SK-N-MC (cell line): ENCODE measurements at regions not wholly inside any gene's neighbourhood (a gene's known extent, or its start where the extent isn't known, plus 50 kb on each side); places are given as distances from the start of the nearest gene placed in this dataset.

Experiments used
- EZH2 ChIP-seq: fragments of 200-600 bp; sonication (generic); IDR thresholded peaks from one replicate; pipeline ENCODE4 v1.6.1; 2017; ENCODE audit warnings: antibody characterized with exemption
- POLR2AphosphoS5 ChIP-seq: IDR thresholded peaks from 2 replicates; pipeline ENCODE4 v1.6.1; 2012; ENCODE audit warnings: mild to moderate bottlenecking, low read depth, low read length, borderline replicate concordance

- TF ChIP-seq EZH2, result no peak
- no peak for TF ChIP-seq POLR2AphosphoS5
These were observed 92.2 kb upstream of the PLET1 start for GRCh38 chr11:112352907-112353306.
